Osteoblast (primary cell): ENCODE measurements at regions not wholly inside any gene's neighbourhood (a gene's known extent, or its start where the extent isn't known, plus 50 kb on each side); places are given as distances from the start of the nearest gene placed in this dataset.

ENCODE experiments used
- DNase-seq: peaks from one replicate; pipeline ENCODE4 v3.0.0; 2011; ENCODE audit warnings: low spot score, mixed read lengths; ENCODE audit not compliant: insufficient read length; ENCODE audit errors: missing footprints
- H2AFZ ChIP-seq: 2 replicates; pipeline ENCODE4 v1.6.0; 2011; ENCODE audit warnings: mild to moderate bottlenecking, low read length
- H3K27ac ChIP-seq: 2 replicates; pipeline ENCODE4 v1.5.1; 2011; ENCODE audit warnings: mild to moderate bottlenecking, low read depth, low read length, moderate library complexity
- H3K27me3 ChIP-seq: 2 replicates; pipeline ENCODE4 v1.6.0; 2012; ENCODE audit warnings: mild to moderate bottlenecking, control low read depth, inconsistent platforms, low read length, moderate library complexity; ENCODE audit not compliant: insufficient read depth
- H3K36me3 ChIP-seq: 2 replicates; pipeline ENCODE4 v1.5.1; 2011; ENCODE audit warnings: mild to moderate bottlenecking, low read length, control low read depth, moderate library complexity; ENCODE audit not compliant: insufficient read depth
- H3K4me1 ChIP-seq: 2 replicates; pipeline ENCODE4 v1.5.1; 2011; ENCODE audit warnings: mild to moderate bottlenecking, low read length, control low read depth, moderate library complexity; ENCODE audit not compliant: insufficient read depth
- H3K4me2 ChIP-seq: 2 replicates; pipeline ENCODE4 v1.6.0; 2011; ENCODE audit warnings: mild to moderate bottlenecking, low read length; ENCODE audit not compliant: insufficient read depth
- H3K4me3 ChIP-seq: fragments of 200-600 bp; sonication (generic); 3 replicates; pipeline ENCODE4 v1.5.1; 2012; ENCODE audit warnings: mild to moderate bottlenecking, low read length, inconsistent platforms; ENCODE audit not compliant: insufficient read depth
- H3K79me2 ChIP-seq: 2 replicates; pipeline ENCODE4 v1.6.0; 2012; ENCODE audit warnings: mild to moderate bottlenecking, low read length, control low read depth, inconsistent platforms; ENCODE audit not compliant: insufficient read depth
- H3K9me3 ChIP-seq: 2 replicates; pipeline ENCODE4 v1.5.1; 2011; ENCODE audit warnings: low read depth, low read length, control low read depth
- H4K20me1 ChIP-seq: 2 replicates; pipeline ENCODE4 v1.6.0; 2012; ENCODE audit warnings: mild to moderate bottlenecking, low read length, control low read depth; ENCODE audit not compliant: insufficient read depth
- CTCF ChIP-seq: IDR thresholded peaks from 2 replicates; pipeline ENCODE4 v1.5.1; 2011; ENCODE audit warnings: mild to moderate bottlenecking, low read depth, low read length, moderate library complexity; ENCODE audit errors: extremely low read depth

GRCh38 chr18:39761273-39761672 lies 2193.8 kb upstream of the PIK3C3 start:
- no peaks in the 10 kb centered on the region for H3K79me2 ChIP-seq
- H3K4me1 ChIP-seq, result no peaks in the 10 kb centered on the region
- no peak overlapping the region for H3K4me3 ChIP-seq
- DNase-seq, result no peak
- TF ChIP-seq CTCF, result no peak
- H2AFZ ChIP-seq, result no peak overlapping the region
- H3K4me2 ChIP-seq, result no peak overlapping the region
- H3K27me3 ChIP-seq, result no peaks in the 10 kb centered on the region
- H3K36me3 ChIP-seq, result no peaks in the 10 kb centered on the region
- H3K27ac ChIP-seq, result no peak overlapping the region
- H3K9me3 ChIP-seq, result no peaks in the 10 kb centered on the region
- H4K20me1 ChIP-seq, result no peaks in the 10 kb centered on the region

GRCh38 chr18:39759926-39760325 lies 2194.3 kb upstream of the CELF4 start:
- H4K20me1 ChIP-seq, result no peaks in the 10 kb centered on the region

GRCh38 chr18:39753178-39753577 lies 2187.6 kb upstream of the CELF4 start:
- H3K4me3 ChIP-seq, result no peak overlapping the region
- H3K27ac ChIP-seq, result no peak overlapping the region
- H3K9me3 ChIP-seq, result no peaks in the 10 kb centered on the region

More at GRCh38 chr18:39759926-39760325, 2194.3 kb upstream of the CELF4 start:
- no peak for DNase-seq
- no peak overlapping the region for H3K27ac ChIP-seq
- H3K79me2 ChIP-seq, result no peaks in the 10 kb centered on the region
- H2AFZ ChIP-seq, result no peak overlapping the region
- TF ChIP-seq CTCF, result no peak
- no peaks in the 10 kb centered on the region for H3K9me3 ChIP-seq
- H3K36me3 ChIP-seq, result no peaks in the 10 kb centered on the region
- no peak overlapping the region for H3K4me2 ChIP-seq
- no peak overlapping the region for H3K4me3 ChIP-seq
- H3K4me1 ChIP-seq, result no peaks in the 10 kb centered on the region
- H3K27me3 ChIP-seq, result no peaks in the 10 kb centered on the region

GRCh38 chr18:39752351-39752750 lies 2186.8 kb upstream of the CELF4 start:
- Histone ChIP-seq H3K4me2 (no peak overlapping the region), H3K9me3 (no peaks in the 10 kb centered on the region), H3K79me2 (no peaks in the 10 kb centered on the region), H3K27ac (no peak overlapping the region), H2AFZ (no peak overlapping the region), H4K20me1 (no peaks in the 10 kb centered on the region), H3K4me1 (no peaks in the 10 kb centered on the region), H3K27me3 (no peaks in the 10 kb centered on the region), H3K4me3 (no peak overlapping the region), H3K36me3 (no peaks in the 10 kb centered on the region)
- no peak for DNase-seq
- no peak for TF ChIP-seq CTCF

More at GRCh38 chr18:39753178-39753577, 2187.6 kb upstream of the CELF4 start:
- H3K4me1 ChIP-seq, result no peaks in the 10 kb centered on the region
- no peaks in the 10 kb centered on the region for H3K79me2 ChIP-seq
- no peak overlapping the region for H2AFZ ChIP-seq
- TF ChIP-seq CTCF, result no peak
- DNase-seq, result no peak
- H3K27me3 ChIP-seq, result no peaks in the 10 kb centered on the region
- no peaks in the 10 kb centered on the region for H3K36me3 ChIP-seq
- H4K20me1 ChIP-seq, result no peaks in the 10 kb centered on the region
- no peak overlapping the region for H3K4me2 ChIP-seq
